Thyroid gland (tissue), 4 donors: ENCODE measurements at regions not wholly inside any gene's neighbourhood (a gene's known extent, or its start where the extent isn't known, plus 50 kb on each side); places are given as distances from the start of the nearest gene placed in this dataset.
"Not testable (repeated sequence)": the region's sequence is repeated elsewhere in the genome, so short reads cannot be mapped to it uniquely, and the experiment has no call there.

ENCODE experiments used
- CTCF ChIP-seq, 6 experiments: fragments of 200-600 bp in 3 of 6; fragments of 450-650 bp in 3 of 6; sonication (generic) in 3 of 6; IDR thresholded peaks; one replicate each; pipeline ENCODE4 v1.5.1; 2016 to 2019; ENCODE audit warnings: antibody characterized with exemption in 6 of 6, mild to moderate bottlenecking in 2 of 6, inconsistent platforms in 1 of 6, moderate library complexity in 1 of 6
- POLR2A ChIP-seq, 2 donors: fragments of 450-650 bp; IDR thresholded peaks; one replicate each; pipeline ENCODE4 v1.6.1; 2017; ENCODE audit warnings: antibody characterized with exemption in 2 of 2, mild to moderate bottlenecking in 2 of 2, moderate library complexity in 1 of 2

- TF ChIP-seq CTCF, POLR2A (IDR thresholded peaks at IDR 0.05): not testable (repeated sequence)
Measured at GRCh38 chr7:65144557-65144956, 138.1 kb upstream of the ERV3-1 start.
